HS-5 (cell line): ENCODE measurements at regions not wholly inside any gene's neighbourhood (a gene's known extent, or its start where the extent isn't known, plus 50 kb on each side); places are given as distances from the start of the nearest gene placed in this dataset.
A peak's percentile ranks its signal among the peaks of the same experiment; 100 is the strongest.
"Not testable (repeated sequence)": the region's sequence is repeated elsewhere in the genome, so short reads cannot be mapped to it uniquely, and the experiment has no call there.

Experiments
- DNase-seq: peaks from one replicate; pipeline ENCODE4 v3.0.0-alpha.2; 2012; ENCODE audit warnings: low read depth

DNA sequence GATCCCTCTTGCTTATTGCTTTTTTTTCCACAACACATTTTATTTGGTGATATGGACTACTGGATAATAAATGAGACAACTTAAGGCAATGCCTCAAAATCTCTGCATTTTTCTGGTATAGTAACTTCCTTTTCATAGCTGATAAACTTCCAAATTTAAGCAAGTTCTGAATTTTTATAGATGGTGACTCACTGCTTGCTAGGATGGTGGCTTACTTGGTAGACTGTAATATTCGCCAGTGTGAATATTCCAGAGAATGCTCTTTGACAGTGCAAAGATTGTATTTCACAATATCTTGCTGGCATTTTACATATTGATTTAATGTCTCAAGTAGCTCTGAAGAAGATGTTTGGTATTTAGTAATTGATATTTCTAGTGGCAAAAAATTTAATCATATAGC, 472.4 kb downstream of the TFEC start:
- peak; percentile 49 for DNase-seq

DNA sequence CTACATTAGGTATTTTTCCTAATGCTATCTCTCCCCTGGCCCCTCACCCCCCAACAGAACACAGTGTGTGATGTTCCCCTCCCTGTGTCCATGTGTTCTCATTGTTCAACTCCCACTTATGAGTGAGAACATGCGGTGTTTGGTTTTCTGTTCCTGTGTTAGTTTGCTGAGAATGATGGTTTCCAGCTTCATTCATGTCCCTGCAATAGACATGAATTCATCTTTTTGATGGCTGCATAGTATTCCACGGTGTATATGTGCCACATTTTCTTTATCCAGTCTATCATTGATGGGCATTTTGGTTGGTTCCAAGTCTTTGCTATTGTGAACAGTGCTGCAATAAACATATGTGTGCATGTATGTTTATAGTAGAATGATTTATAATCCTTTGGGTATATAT, 473.3 kb downstream of the TFEC start:
- not testable (repeated sequence) for DNase-seq

DNA sequence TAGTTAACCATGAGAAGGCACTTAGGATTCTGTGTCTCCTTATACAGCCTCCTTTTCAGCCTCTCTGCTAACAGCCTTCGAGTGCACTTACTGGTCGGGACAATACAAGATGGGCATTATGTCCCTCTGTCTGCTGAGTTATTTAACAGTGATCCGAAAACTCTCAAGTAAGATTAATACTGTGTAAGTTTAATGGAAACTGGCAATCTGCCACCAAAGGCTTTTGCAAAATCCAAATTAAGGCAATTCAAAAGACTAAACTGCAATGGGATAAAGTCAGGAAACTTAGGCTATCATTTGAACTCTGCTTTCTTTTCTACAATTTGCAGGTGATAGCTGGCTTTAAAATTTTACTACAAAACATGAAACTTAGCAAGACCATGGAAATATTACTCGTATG, 477.8 kb downstream of the TFEC start:
- no peak for DNase-seq

DNA sequence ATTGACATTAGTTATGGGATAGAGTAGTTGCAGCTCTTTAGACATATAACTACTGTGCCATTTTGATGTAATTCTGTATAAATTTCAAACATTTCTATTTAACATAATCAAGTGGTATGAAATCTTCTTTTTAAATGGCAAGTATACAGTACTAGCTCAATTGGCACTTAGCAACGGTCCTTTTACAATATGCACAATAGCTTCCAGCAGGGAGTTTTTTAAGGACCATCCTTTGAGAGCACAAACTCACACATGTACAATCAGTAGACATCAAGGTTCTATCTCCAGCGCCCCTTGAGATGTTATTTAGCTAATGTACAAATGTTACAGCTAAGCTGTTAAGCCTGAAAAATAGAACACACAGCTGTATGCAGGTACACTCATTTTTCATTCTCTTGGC, 480.7 kb downstream of the TFEC start:
- no peak for DNase-seq

DNA sequence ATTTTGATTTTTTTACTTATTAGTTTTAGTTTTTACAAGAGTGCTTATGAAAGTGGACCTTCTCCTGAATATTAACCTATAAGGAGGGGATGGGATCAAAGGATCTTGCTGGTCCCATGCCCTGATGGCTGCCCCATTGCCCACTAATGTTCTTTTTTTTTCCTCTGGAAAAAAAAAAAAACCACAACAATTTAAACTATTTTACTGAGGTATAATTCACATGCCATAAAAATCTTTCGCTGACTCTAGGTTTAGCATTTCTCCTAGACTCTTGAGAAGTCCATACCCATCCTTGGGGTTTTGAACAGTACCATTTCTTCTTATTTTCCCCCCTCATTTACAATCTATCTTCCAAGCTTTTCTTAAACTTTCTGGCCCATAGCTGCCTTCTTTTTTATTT, 481.8 kb downstream of the TFEC start:
- DNase-seq, result no peak

DNA sequence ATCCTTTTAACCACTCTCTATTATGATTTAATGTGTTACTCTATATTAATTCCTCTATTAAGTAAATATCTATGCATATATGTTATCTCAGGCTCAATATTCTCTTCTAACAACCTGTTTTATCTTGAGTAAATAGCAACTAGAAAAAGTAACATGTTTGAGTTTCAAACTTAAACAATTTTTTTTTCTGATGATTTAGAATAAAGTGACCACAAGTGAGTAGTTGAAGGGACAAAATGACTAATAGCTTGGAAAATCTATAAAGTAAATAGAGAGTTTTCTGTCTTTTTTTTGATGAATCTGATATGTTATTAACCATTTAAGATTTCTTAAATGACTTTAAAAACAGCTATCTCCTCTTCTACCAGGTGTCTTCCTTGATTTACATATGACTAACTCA, 483.8 kb downstream of the TFEC start:
- no peak for DNase-seq

DNA sequence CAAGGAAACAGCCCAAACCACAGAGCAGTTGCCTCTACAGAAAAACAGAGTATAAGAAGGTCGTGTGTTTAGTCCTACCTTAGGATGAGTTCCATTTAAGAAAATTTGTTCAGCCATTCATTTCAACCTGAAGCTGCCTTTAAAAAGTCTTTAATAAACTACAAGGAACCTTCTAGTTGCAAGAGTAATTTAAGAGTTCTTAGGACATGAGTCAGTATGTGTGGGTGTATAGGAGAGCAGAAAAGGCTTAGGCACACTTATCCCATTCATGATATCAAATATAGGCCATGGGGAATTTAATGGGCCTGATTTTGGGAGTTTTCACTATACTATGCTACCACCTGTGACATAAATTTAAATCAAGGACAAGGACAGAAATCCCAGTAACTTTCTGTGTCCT, 496.8 kb downstream of the TFEC start:
- no peak for DNase-seq

DNA sequence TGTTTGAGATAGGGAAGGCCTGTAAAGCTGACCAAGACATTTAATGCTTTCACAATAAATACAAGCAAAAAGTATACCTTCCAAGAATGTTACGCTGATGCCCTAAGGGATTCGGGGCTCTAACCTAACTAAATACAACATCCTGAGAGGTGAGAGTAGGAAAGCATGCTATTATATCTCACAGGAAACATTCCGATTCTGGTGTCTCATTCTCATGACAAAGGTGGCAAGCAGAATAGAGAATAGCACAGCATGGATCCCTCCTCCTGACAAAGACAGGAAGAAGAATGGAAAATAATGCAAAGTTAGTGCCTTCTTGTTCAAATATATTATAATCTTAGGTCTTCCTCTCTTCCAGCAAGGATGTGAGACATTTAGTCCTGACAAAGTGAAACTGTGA, 504.3 kb downstream of the TFEC start:
- no peak for DNase-seq

DNA sequence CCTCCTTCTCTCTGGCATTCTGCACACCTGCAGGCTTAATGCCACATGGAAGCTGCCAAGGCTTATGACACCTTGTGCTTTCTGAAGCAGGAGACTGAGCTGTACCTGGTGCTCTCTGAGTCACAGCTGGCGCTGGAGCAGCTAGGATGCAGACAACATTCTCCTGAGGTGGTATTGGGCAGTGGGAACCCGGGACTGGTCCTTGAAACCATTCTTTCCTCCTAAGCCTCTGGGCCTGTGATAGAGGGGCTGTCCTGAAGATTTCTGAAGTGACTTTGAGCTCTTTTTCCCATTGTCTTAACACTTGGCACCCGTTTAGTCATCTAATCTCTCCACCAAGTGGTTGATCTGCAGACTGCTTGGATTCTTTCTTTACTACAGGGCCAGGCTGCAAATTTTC, 508.4 kb downstream of the TFEC start:
- DNase-seq, result no peak

DNA sequence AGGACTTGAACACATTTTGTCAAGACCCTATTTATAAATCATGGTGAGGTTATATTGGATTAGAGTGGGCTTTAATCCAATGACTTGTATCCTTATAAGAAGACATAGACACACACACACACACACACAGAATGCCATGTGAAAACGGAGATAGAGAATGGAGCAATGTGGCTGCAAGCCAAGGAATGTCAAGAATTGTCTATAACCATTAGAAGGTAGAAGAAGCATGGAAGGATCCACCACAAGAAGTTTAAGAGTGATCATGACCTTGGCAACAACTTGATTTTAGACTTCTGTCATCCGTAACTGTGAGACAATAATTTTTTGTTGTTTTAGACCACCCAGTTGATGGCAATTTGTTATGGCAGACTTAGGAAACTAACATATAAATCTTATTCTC, 514.2 kb downstream of the TFEC start:
- DNase-seq, result no peak

DNA sequence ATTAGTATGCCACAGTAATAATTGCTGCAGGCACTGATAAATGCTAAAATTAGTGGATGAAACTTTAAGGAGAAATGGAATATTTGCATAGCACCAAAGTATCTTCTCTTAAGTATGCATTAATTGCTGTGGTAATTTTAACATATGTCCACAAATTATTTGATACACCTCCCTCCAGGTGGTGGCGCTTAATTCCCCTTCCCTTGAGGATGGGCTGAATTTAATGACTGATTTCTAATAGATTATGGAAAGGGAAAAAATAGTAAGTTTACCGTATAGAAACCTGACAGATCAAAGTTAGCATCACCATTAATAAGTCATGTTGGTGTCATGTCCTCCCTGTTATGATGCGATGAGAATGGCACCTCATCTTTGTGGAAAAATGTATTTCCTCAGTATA, 519.2 kb downstream of the TFEC start:
- no peak for DNase-seq

DNA sequence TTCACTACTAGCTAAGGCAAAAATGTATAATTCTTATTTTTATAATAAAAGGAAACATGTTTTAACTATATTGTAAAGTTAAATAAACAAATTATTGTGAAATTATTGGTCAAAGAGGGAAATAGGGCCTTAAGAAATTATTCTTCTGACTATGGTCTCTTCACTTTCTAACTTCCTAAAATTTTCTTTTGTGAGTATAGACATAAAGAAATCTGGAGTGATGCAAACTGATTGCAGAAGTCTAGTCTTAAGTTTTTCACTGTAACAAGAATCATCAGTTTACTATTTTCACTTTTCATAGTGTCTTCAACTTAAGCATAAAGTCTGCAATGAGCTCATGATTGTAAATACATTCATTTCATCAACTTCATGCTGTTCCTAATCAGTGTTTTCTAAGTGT, 525.4 kb downstream of the TFEC start:
- DNase-seq, result no peak

DNA sequence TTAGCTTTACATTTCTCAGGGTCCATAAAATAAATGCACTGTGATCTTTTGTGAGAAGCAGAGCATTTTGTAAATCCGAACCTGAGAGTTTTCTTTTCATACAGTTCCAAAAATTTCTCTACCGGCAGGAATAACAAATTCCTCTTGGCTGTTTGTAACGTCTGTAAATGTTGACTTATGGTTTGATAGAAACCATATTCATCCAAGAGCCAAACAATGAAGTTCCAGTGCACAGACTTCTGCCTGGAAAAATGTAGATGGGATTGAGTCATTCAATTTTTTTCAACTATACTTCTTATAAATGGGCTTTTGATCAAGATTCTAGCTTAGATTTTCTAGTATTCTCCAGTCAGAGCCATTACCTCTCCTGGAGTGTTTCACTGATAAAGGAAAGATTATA, 530.6 kb downstream of the TFEC start:
- DNase-seq, result no peak

DNA sequence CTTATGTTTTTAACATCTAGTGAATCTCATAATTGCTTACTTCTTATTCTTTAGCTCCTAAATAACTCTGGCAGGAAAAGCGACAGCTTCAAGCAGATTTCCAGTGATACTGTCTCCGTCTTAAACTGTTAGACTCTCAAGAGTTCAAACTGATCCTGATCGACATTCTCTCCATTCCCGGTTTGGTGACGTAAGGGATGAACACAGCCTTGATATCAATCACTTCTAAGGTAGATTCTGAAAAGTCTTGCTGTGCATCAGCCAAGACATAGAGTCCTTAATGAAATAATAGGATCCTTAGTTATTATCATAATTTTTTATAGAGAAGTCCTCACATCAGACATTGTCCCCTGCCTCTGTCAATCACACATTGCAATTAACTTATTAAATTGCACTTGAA, 534.6 kb downstream of the TFEC start:
- no peak for DNase-seq

DNA sequence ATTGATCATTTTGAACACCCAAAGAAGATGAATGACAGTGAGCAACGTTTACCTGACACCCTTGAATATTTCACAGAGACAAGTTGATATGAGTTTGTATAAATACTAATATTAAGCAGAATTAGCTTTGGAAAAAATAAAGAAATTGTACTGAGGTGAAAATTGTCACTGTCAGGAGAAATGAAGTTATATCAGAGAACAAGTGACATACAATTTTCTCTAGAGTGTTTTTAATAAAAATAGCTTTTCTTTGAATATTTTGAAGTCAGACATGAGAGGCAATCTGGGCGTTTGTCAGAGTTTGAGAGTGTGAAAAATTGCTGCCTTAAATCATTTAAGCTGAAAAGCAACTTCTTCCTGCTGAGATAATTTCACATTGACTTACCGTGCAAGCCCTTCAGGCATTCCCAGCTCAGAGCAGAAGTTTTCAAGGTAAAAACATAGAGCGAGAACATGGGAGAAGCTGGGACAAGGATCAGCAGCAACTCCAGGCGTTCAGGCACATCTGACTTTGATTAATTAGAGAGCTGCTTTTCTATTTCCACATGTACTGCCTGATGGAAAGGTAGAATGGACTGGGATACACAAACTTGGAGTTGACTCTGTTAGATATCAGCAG, 535.9 kb downstream of the TFEC start:
- DNase-seq, result no peak

DNA sequence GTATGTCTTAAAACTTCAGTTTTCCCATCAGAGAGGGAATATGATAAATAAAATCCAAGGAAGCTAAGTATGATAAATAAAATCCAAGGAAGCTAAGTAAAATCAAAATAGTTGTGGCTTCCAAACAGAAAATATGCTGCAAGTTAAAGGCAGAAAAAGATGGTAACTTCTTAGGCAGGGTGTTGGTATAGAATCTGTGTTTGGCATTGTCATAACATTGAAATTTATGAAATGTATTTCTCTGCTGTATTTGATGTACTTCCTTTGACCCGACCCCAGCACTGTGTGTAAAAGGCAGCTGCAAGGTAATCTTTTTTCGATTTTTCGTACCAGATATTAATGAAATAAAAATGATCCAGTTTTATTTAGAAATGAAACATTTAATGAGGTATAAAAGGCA, 537.2 kb downstream of the TFEC start:
- DNase-seq, result no peak

DNA sequence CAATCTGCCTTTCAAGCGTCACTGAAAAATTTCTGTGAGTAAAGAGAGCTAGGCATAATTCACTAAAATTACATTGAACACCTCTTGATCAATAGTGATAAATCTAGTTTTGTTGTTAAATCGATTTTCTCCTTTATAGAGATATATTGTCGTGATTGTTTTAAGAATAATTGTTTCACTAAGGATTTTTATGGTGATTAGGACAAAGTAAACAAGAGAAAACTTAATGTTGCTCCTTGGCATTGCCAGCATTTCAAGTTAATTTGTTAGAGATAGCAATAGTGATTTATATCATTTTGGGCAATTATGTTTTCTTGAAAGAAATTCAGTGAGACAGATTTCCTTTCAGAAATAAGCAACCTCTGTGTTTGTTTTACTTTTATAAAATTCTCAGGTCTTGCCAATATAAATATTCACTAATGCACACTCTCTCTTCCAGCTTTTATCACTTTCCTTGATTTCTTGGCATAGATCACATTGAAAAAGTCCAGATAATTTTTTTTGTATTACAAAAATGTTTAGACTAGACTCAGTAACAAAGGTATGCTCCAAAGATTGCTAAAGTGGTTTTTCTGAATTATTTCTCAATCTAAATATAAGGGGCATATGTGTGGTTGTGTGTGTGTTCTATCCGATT, 538.7 kb downstream of the TFEC start:
- DNase-seq, result no peak

DNA sequence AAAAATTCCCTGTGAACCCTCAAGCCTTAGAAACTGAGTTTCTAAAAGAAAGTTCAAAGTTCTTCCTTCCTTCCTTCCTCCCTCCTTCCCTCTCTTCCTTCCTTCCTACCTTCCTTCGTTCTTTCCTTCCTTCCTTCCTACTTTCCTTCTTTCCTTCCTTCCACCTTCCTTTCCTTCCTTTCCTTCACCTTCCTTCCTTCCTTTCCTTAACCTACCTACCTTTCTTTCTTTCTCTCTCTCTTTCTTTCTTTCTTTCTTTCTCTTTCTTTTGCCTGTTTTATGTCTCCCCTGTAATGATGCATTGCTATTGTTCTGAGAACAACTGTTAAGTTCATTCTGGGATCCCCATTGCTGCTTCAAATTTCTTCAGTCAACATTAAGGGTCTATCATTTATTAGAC, 551.1 kb downstream of the TFEC start:
- DNase-seq, result no peak

DNA sequence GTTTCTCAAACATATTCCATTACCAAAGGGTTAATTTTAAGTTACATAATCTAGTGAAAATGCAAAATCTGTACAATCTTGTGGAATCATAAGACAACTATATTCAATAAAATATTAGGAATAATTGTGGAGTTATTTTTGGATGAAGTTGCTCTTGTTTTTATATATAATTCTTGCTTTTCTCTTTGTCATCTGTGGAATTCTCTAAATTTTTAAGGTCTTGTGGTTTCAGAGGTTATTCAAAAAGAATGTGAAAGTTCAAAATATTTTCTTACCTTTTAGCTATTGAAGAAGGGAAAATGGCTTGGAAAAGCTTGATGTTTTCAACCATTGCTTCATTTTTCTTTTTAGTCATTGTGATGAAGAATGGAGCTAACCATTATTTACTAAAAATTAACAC, 552.1 kb downstream of the TFEC start:
- DNase-seq, result no peak

DNA sequence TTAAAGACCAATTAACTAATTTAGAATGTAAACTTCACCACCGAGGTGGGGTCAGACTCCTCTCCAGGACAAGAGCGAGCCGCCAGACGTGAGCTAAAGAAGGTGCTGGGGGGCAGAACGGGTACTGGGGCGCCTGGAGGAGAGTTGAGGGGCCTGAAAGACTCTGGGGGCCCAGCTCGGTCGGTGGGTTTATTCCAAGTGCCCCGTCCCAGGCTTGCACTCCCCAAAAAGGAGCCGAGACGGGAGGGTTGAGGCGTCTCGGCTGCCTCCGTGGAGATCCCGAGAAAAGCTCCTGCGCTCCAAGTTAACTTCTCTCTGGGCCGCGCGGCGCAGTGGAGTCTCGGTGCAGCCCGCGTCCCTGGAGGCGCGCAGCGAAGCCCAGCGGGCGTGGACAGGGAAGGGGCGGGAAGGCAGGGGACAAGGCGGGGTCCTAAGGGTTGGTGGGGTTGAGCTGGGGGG, 553.3 kb downstream of the TFEC start:
- DNase-seq, result no peak

DNA sequence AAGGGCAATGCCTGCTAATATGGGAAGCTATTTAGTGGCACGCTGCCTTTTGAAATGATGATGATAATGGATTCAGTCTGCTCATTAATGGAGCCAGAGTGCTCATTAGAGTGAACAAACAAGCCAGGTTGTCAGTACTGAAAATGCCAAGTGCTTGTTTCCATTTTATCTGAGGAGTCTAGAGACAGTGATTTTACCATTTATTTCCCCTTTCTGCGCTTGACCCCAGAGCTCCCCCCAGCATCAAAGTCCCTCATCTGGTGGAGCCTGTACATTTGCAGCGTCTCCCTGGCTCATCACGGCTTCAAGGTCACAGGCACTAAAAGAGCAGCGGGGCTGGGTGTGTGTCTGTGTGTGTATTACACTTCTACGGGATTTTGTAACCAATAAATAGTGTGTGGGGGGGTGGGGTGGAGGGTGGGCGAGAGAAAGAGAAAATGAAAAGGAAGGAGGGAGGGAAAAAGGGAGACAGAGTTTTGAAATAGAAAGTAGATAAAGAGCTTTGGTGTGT, 553.8 kb downstream of the TFEC start:
- DNase-seq, result no peak

DNA sequence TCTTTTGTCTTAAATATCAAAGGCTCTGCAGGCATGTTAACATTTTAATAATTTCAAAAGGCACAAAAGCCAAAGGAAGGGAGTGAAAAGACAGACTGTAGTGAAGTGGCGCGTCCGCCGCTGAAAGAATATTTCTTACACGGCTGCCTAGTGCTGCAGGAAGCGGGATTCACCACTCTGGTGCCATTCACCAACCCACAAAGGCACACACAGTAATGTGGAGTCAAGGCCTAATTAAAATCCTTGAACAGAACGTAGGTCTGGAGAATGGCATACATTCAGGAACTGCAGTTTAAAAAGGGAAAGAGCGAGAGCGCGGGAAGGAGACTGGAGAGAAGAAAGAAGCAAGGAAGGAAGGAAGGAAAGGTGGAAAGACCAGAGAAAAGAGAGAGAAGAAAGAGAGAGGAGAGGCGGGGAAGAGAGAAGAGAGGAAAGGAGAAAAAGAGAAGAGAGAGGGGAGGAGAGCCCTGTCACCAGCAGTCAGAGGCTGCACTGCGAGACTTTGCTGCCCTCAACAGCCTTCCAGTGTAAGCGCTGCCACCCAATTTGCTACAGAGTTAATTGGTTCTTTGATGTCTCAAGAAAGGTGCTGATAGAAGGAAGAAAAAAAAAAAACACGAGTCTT, 554.0 kb downstream of the MDFIC start:
- no peak for DNase-seq

DNA sequence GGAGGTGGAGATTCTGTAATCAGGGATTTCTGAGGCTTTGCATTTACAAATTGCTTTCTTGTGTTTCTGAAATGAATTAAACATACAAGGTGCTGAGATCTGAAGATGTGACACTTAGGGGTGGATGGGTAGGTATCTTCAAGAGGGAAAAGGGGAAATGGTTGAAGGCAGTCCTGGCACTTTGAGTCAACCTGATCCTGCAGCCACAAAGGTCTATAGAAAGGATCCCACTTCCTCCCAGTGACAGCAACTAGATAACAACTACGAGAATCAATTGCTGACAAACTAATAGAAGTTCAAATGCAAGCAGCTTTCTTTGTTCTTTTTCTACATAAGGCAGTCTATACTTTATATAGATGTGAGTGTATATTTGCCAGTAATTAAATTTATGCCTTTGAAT, 553.3 kb downstream of the MDFIC start:
- DNase-seq, result no peak

DNA sequence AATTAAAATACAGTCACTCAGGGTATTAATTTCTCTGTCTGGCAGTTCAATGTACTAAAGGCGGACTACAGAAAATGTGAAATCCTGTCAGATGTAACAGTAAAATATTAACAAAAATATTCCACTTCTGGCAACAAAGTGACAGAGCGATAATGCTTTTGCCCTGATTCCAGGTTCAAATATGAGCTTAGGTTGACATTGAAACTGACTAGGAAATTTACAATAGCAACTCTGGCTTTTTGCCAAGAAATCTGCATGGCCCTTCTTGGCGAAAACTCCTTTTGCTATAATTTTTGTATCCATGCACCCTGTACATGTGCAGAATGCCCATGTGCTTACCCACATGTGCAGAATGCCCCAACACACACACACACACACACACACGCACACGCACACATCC, 552.2 kb downstream of the MDFIC start:
- no peak for DNase-seq
